GM19455 (cell line): ENCODE measurements at regions not wholly inside any gene's neighbourhood (a gene's known extent, or its start where the extent isn't known, plus 50 kb on each side); places are given as distances from the start of the nearest gene placed in this dataset.
A peak's percentile ranks its signal among the peaks of the same experiment; 100 is the strongest.
"Not testable (repeated sequence)": the region's sequence is repeated elsewhere in the genome, so short reads cannot be mapped to it uniquely, and the experiment has no call there.

Source experiments
- ATAC-seq: cut with Tn5 transposase; IDR thresholded peaks from one replicate; pipeline ENCODE4 v1.9.1; 2021; ENCODE audit not compliant: unreplicated experiment

GRCh38 chr4:147139455-147140198 lies 194.0 kb upstream of the TTC29 start:
- ATAC-seq, result peak; percentile 90

- ATAC-seq, result no peak
Measured at GRCh38 chr4:147151763-147152162, 206.1 kb upstream of the TTC29 start.

GRCh38 chr4:147157860-147158701 lies 212.4 kb upstream of the TTC29 start:
- no peak for ATAC-seq

- ATAC-seq, result peak; percentile 87
Measured at GRCh38 chr4:147160908-147161513, 215.3 kb upstream of the TTC29 start.

GRCh38 chr4:147163311-147163710 lies 217.6 kb upstream of the TTC29 start:
- ATAC-seq, result no peak

- ATAC-seq, result not testable (repeated sequence)
Measured at GRCh38 chr4:147168200-147168599, 222.5 kb upstream of the TTC29 start.

GRCh38 chr4:147173322-147173721 lies 227.7 kb upstream of the TTC29 start:
- no peak for ATAC-seq

- ATAC-seq, result no peak
Measured at GRCh38 chr4:147173797-147174432, 228.3 kb upstream of the TTC29 start.

- ATAC-seq, result no peak
Measured at GRCh38 chr4:147174591-147174990, 228.9 kb upstream of the TTC29 start.

GRCh38 chr4:147175460-147176025 lies 229.9 kb upstream of the TTC29 start:
- ATAC-seq, result no peak

- ATAC-seq, result no peak
Measured at GRCh38 chr4:147182041-147182440, 236.4 kb upstream of the TTC29 start.

GRCh38 chr4:147192679-147193078 lies 247.0 kb upstream of the TTC29 start:
- ATAC-seq, result no peak

GRCh38 chr4:147194114-147194513 lies 248.4 kb upstream of the TTC29 start:
- no peak for ATAC-seq

- no peak for ATAC-seq
Measured at GRCh38 chr4:147194604-147195003, 248.9 kb upstream of the TTC29 start.

GRCh38 chr4:147195386-147195785 lies 249.7 kb upstream of the TTC29 start:
- no peak for ATAC-seq

GRCh38 chr4:147198411-147199051 lies 252.9 kb upstream of the TTC29 start:
- no peak for ATAC-seq

- no peak for ATAC-seq
Measured at GRCh38 chr4:147201016-147201415, 255.4 kb upstream of the TTC29 start.

- ATAC-seq, result no peak
Measured at GRCh38 chr4:147206807-147207206, 261.1 kb upstream of the TTC29 start.

- ATAC-seq, result no peak
Measured at GRCh38 chr4:147207911-147208310, 262.2 kb upstream of the TTC29 start.

GRCh38 chr4:147217655-147218054 lies 263.2 kb upstream of the EDNRA start:
- no peak for ATAC-seq

- ATAC-seq, result no peak
Measured at GRCh38 chr4:147219145-147219544, 261.8 kb upstream of the EDNRA start.
